ENCODE measurements at regions not wholly inside any gene's neighbourhood (a gene's known extent, or its start where the extent isn't known, plus 50 kb on each side); places are given as distances from the start of the nearest gene placed in this dataset.

GRCh38 chr12:58580095-58580494 lies 340.2 kb downstream of the LRIG3 start:
- no peak overlapping the region for H3K9ac ChIP-seq (ENCODE audit: low read depth, low read length)
- H3K79me2 ChIP-seq (ENCODE audit: insufficient read depth, low read length), result no peaks in the 10 kb centered on the region
- TF ChIP-seq EZH2 (IDR thresholded peaks at IDR 0.05; ENCODE audit: borderline replicate concordance, low read depth, low read length, severe bottlenecking) (no peak), CTCF (IDR thresholded peaks at IDR 0.05; ENCODE audit: borderline replicate concordance, extremely low read depth, low read length, poor library complexity, severe bottlenecking) (no peak)
- H3K27me3 ChIP-seq (ENCODE audit: insufficient read depth, low read length, poor library complexity), result no peaks in the 10 kb centered on the region
- H3K36me3 ChIP-seq (ENCODE audit: insufficient read depth, low read length), result no peaks in the 10 kb centered on the region
- H3K4me1 ChIP-seq (ENCODE audit: insufficient read depth, low read length), result no peaks in the 10 kb centered on the region
- no peak overlapping the region for H3K27ac ChIP-seq (ENCODE audit: low read length)
- no peaks in the 10 kb centered on the region for H3K9me3 ChIP-seq (ENCODE audit: insufficient read depth, low read length, severe bottlenecking)
- DNase-seq (no peak), ATAC-seq (ENCODE audit: insufficient read depth, low read depth) (no peak)
- no peaks in the 10 kb centered on the region for H4K20me1 ChIP-seq (ENCODE audit: insufficient read depth, low read length)
- H2AFZ ChIP-seq (ENCODE audit: low read depth, low read length), result no peak overlapping the region
- H3K4me3 ChIP-seq (ENCODE audit: low read depth in 1 of 2, low read length in 2 of 2), result no peak overlapping the region
- H3K4me2 ChIP-seq (ENCODE audit: insufficient read depth, low read length), result no peak overlapping the region

- H3K27ac ChIP-seq (ENCODE audit: low read length), result no peak overlapping the region
- H3K4me3 ChIP-seq (ENCODE audit: low read depth in 1 of 2, low read length in 2 of 2), result no peak overlapping the region
- ATAC-seq (ENCODE audit: insufficient read depth, low read depth) (no peak), DNase-seq (no peak)
- no peak overlapping the region for H2AFZ ChIP-seq (ENCODE audit: low read depth, low read length)
- no peak overlapping the region for H3K9ac ChIP-seq (ENCODE audit: low read depth, low read length)
- H3K4me2 ChIP-seq (ENCODE audit: insufficient read depth, low read length), result no peak overlapping the region
- no peaks in the 10 kb centered on the region for H3K9me3 ChIP-seq (ENCODE audit: insufficient read depth, low read length, severe bottlenecking)
- H3K79me2 ChIP-seq (ENCODE audit: insufficient read depth, low read length), result no peaks in the 10 kb centered on the region
- TF ChIP-seq EZH2 (IDR thresholded peaks at IDR 0.05; ENCODE audit: borderline replicate concordance, low read depth, low read length, severe bottlenecking) (no peak), CTCF (IDR thresholded peaks at IDR 0.05; ENCODE audit: borderline replicate concordance, extremely low read depth, low read length, poor library complexity, severe bottlenecking) (no peak)
- no peaks in the 10 kb centered on the region for H3K4me1 ChIP-seq (ENCODE audit: insufficient read depth, low read length)
- H4K20me1 ChIP-seq (ENCODE audit: insufficient read depth, low read length), result no peaks in the 10 kb centered on the region
- no peaks in the 10 kb centered on the region for H3K36me3 ChIP-seq (ENCODE audit: insufficient read depth, low read length)
- no peaks in the 10 kb centered on the region for H3K27me3 ChIP-seq (ENCODE audit: insufficient read depth, low read length, poor library complexity)
These were observed 336.8 kb downstream of the LRIG3 start for GRCh38 chr12:58583529-58583928.

- no peaks in the 10 kb centered on the region for H3K27me3 ChIP-seq (ENCODE audit: insufficient read depth, low read length, poor library complexity)
- H3K36me3 ChIP-seq (ENCODE audit: insufficient read depth, low read length), result no peaks in the 10 kb centered on the region
- H3K4me1 ChIP-seq (ENCODE audit: insufficient read depth, low read length), result no peaks in the 10 kb centered on the region
- H3K9ac ChIP-seq (ENCODE audit: low read depth, low read length), result no peak overlapping the region
- DNase-seq (no peak), ATAC-seq (ENCODE audit: insufficient read depth, low read depth) (no peak)
- no peaks in the 10 kb centered on the region for H3K9me3 ChIP-seq (ENCODE audit: insufficient read depth, low read length, severe bottlenecking)
- no peak overlapping the region for H3K27ac ChIP-seq (ENCODE audit: low read length)
- H4K20me1 ChIP-seq (ENCODE audit: insufficient read depth, low read length), result no peaks in the 10 kb centered on the region
- H3K79me2 ChIP-seq (ENCODE audit: insufficient read depth, low read length), result no peaks in the 10 kb centered on the region
- TF ChIP-seq CTCF (IDR thresholded peaks at IDR 0.05; ENCODE audit: borderline replicate concordance, extremely low read depth, low read length, poor library complexity, severe bottlenecking) (no peak), EZH2 (IDR thresholded peaks at IDR 0.05; ENCODE audit: borderline replicate concordance, low read depth, low read length, severe bottlenecking) (no peak)
- H2AFZ ChIP-seq (ENCODE audit: low read depth, low read length), result no peak overlapping the region
- H3K4me3 ChIP-seq (ENCODE audit: low read depth in 1 of 2, low read length in 2 of 2), result no peak overlapping the region
- H3K4me2 ChIP-seq (ENCODE audit: insufficient read depth, low read length), result no peak overlapping the region
These were observed 336.4 kb downstream of the LRIG3 start for GRCh38 chr12:58583940-58584339.

GRCh38 chr12:58584880-58585279 lies 335.4 kb downstream of the LRIG3 start:
- Histone ChIP-seq H3K4me3 (ENCODE audit: low read depth in 1 of 2, low read length in 2 of 2) (no peak overlapping the region), H3K27ac (ENCODE audit: low read length) (no peak overlapping the region), H3K36me3 (ENCODE audit: insufficient read depth, low read length) (no peaks in the 10 kb centered on the region), H4K20me1 (ENCODE audit: insufficient read depth, low read length) (no peaks in the 10 kb centered on the region), H3K79me2 (ENCODE audit: insufficient read depth, low read length) (no peaks in the 10 kb centered on the region), H3K9ac (ENCODE audit: low read depth, low read length) (no peak overlapping the region), H3K27me3 (ENCODE audit: insufficient read depth, low read length, poor library complexity) (no peaks in the 10 kb centered on the region), H2AFZ (ENCODE audit: low read depth, low read length) (no peak overlapping the region), H3K4me1 (ENCODE audit: insufficient read depth, low read length) (no peaks in the 10 kb centered on the region), H3K4me2 (ENCODE audit: insufficient read depth, low read length) (no peak overlapping the region), H3K9me3 (ENCODE audit: insufficient read depth, low read length, severe bottlenecking) (no peaks in the 10 kb centered on the region)
- TF ChIP-seq EZH2 (IDR thresholded peaks at IDR 0.05; ENCODE audit: borderline replicate concordance, low read depth, low read length, severe bottlenecking), result no peak
- TF ChIP-seq CTCF (IDR thresholded peaks at IDR 0.05; ENCODE audit: borderline replicate concordance, extremely low read depth, low read length, poor library complexity, severe bottlenecking), result no peak
- DNase-seq (no peak), ATAC-seq (ENCODE audit: insufficient read depth, low read depth) (no peak)
